Transverse colon (tissue), 4 donors: ENCODE measurements at regions not wholly inside any gene's neighbourhood (a gene's known extent, or its start where the extent isn't known, plus 50 kb on each side); places are given as distances from the start of the nearest gene placed in this dataset.

Experiments
- EP300 ChIP-seq: sonication (generic); formaldehyde crosslinking; IDR thresholded peaks from one replicate; pipeline ENCODE4 v1.6.1; 2017; ENCODE audit warnings: antibody characterized with exemption, low read depth
- POLR2A ChIP-seq: fragments of 450-650 bp; IDR thresholded peaks from one replicate; pipeline ENCODE4 v1.6.1; 2016; ENCODE audit warnings: antibody characterized with exemption, mild to moderate bottlenecking, moderate library complexity
- POLR2AphosphoS5 ChIP-seq, 3 donors: sonication (generic); formaldehyde crosslinking; IDR thresholded peaks; one replicate each; pipeline ENCODE4 v1.6.1; 2016; ENCODE audit warnings: antibody characterized with exemption in 3 of 3
- TF ChIP-seq, protein P1 (sequence below), 5 experiments: fragments of 200-600 bp in 3 of 5; fragments of 450-650 bp in 2 of 5; sonication (generic) in 3 of 5; IDR thresholded peaks; 1 replicate in 2 of 5; 2 replicates in 3 of 5; pipeline ENCODE4 v1.5.1; 2016 to 2017; ENCODE audit warnings: antibody characterized with exemption in 5 of 5, inconsistent platforms in 3 of 5, mild to moderate bottlenecking in 2 of 5, moderate library complexity in 1 of 5

GRCh38 chr2:199115169-199115568 lies 342.6 kb downstream of the SATB2 start:
- TF ChIP-seq POLR2A, result no peak
- TF ChIP-seq, protein P1, sequence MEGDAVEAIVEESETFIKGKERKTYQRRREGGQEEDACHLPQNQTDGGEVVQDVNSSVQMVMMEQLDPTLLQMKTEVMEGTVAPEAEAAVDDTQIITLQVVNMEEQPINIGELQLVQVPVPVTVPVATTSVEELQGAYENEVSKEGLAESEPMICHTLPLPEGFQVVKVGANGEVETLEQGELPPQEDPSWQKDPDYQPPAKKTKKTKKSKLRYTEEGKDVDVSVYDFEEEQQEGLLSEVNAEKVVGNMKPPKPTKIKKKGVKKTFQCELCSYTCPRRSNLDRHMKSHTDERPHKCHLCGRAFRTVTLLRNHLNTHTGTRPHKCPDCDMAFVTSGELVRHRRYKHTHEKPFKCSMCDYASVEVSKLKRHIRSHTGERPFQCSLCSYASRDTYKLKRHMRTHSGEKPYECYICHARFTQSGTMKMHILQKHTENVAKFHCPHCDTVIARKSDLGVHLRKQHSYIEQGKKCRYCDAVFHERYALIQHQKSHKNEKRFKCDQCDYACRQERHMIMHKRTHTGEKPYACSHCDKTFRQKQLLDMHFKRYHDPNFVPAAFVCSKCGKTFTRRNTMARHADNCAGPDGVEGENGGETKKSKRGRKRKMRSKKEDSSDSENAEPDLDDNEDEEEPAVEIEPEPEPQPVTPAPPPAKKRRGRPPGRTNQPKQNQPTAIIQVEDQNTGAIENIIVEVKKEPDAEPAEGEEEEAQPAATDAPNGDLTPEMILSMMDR (IDR thresholded peaks at IDR 0.05), result no peak
- TF ChIP-seq POLR2AphosphoS5 (IDR thresholded peaks at IDR 0.05), result no peak
- TF ChIP-seq EP300, result no peak
